Neural cell (in vitro differentiated cells): ENCODE measurements at regions not wholly inside any gene's neighbourhood (a gene's known extent, or its start where the extent isn't known, plus 50 kb on each side); places are given as distances from the start of the nearest gene placed in this dataset.

Experiments
- EP300 ChIP-seq: fragments of 450-650 bp; conservative IDR thresholded peaks from 2 replicates; pipeline ENCODE4 v1.6.1; 2014; ENCODE audit warnings: antibody characterized with exemption, mild to moderate bottlenecking, moderate library complexity; ENCODE audit not compliant: poor library complexity, severe bottlenecking
- RAD21 ChIP-seq: fragments of 450-650 bp; conservative IDR thresholded peaks from 2 replicates; pipeline ENCODE4 v1.6.1; 2014; ENCODE audit warnings: antibody characterized with exemption, mild to moderate bottlenecking, moderate library complexity

- TF ChIP-seq EP300 (no peak), RAD21 (no peak)
These were observed 703.3 kb upstream of the FRG1 start for GRCh38 chr4:189237340-189237739.
